PC-9 (cell line): ENCODE measurements at regions not wholly inside any gene's neighbourhood (a gene's known extent, or its start where the extent isn't known, plus 50 kb on each side); places are given as distances from the start of the nearest gene placed in this dataset.

Source experiments
- BruUV-seq: library from RNA; stranded (reverse); fragments of 400-500 nt; replicated peaks from 2 replicates; lab custom pipeline; 2021; lab: Mats Ljungman, UMichigan
- CTCF ChIA-PET: fragments of 300-600 bp; sonication (Branson Sonifier 250); formaldehyde crosslinking; loops from one replicate; lab custom pipeline; 2022; ENCODE audit warnings: antibody characterized with exemption; lab: Charles Lee
- POLR2A ChIA-PET: fragments of 300-600 bp; sonication (Branson Sonifier 250); formaldehyde crosslinking; loops from one replicate; lab custom pipeline; 2022; ENCODE audit warnings: antibody characterized with exemption; ENCODE audit not compliant: unreplicated experiment; lab: Charles Lee
- DNase-seq, 2 experiments: peaks; one replicate each; pipeline versions ENCODE4 v3.0.0 to v3.0.0-alpha.2; 2015 to 2022; ENCODE audit warnings: mixed read lengths in 1 of 2
- H2AFZ ChIP-seq: fragments of 200-600 bp; sonication (generic); 2 replicates; pipeline ENCODE4 v1.8.1; 2017; ENCODE audit warnings: antibody characterized with exemption
- H3F3A ChIP-seq: fragments of 200-600 bp; sonication (generic); 2 replicates; pipeline ENCODE4 v1.8.1; 2017; ENCODE audit warnings: antibody characterized with exemption, mild to moderate bottlenecking, low read depth; ENCODE audit not compliant: insufficient read depth
- H3K27ac ChIP-seq: fragments of 200-600 bp; sonication (generic); 2 replicates; pipeline ENCODE4 v1.6.1; 2016; ENCODE audit warnings: mixed run types
- H3K27me3 ChIP-seq: fragments of 200-600 bp; sonication (generic); 2 replicates; pipeline ENCODE4 v1.6.1; 2016; ENCODE audit warnings: low read depth, mixed run types; ENCODE audit not compliant: insufficient read depth
- H3K36me3 ChIP-seq: fragments of 200-600 bp; sonication (generic); 2 replicates; pipeline ENCODE4 v1.6.1; 2016; ENCODE audit warnings: low read depth, mixed run types
- H3K4me1 ChIP-seq: fragments of 200-600 bp; sonication (generic); replicated peaks from 2 replicates; pipeline ENCODE4 v1.6.1; 2016; ENCODE audit warnings: mixed run types; ENCODE audit not compliant: insufficient read depth
- H3K4me2 ChIP-seq: fragments of 200-600 bp; sonication (generic); 2 replicates; pipeline ENCODE4 v1.6.1; 2017; ENCODE audit warnings: mixed run types
- H3K4me3 ChIP-seq: fragments of 200-600 bp; sonication (generic); 2 replicates; pipeline ENCODE4 v1.6.1; 2016; ENCODE audit warnings: mixed run types
- H3K79me2 ChIP-seq: fragments of 200-600 bp; sonication (generic); 2 replicates; pipeline ENCODE4 v1.6.1; 2017; ENCODE audit warnings: low read depth, mixed run types
- H3K9me2 ChIP-seq: fragments of 200-600 bp; sonication (generic); 2 replicates; pipeline ENCODE4 v1.8.1; 2017; ENCODE audit warnings: mild to moderate bottlenecking; ENCODE audit not compliant: insufficient read depth
- H3K9me3 ChIP-seq: fragments of 200-600 bp; sonication (generic); 2 replicates; pipeline ENCODE4 v1.8.1; 2016; ENCODE audit warnings: low read depth; ENCODE audit not compliant: insufficient read depth
- H4K20me1 ChIP-seq: fragments of 200-600 bp; sonication (generic); 2 replicates; pipeline ENCODE4 v1.8.1; 2017; ENCODE audit not compliant: insufficient read depth
- CTCF ChIP-seq: fragments of 200-600 bp; sonication (generic); conservative IDR thresholded peaks from 2 replicates; pipeline ENCODE4 v1.6.1; 2017; ENCODE audit warnings: mixed run types, antibody characterized with exemption, mild to moderate bottlenecking, moderate library complexity
- EZH2 ChIP-seq: fragments of 200-600 bp; sonication (generic); IDR thresholded peaks from 2 replicates; pipeline ENCODE4 v1.8.0; 2017; ENCODE audit warnings: antibody characterized with exemption, low read depth
- intact Hi-C: fragments of 100-400 bp; cut with micrococcal nuclease; formaldehyde crosslinking; loops from one replicate; pipeline ENCODE4 v1.10.0; 2022; ENCODE audit not compliant: unreplicated experiment

GRCh38 chr12:113589437-113589836, 117.8 kb upstream of the LHX5 start:
- BruUV-seq = no TSS peak
- CTCF ChIA-PET = no interaction called here

GRCh38 chr12:113587720-113588119, 116.0 kb upstream of the LHX5 start:
- Histone ChIP-seq H3K9me2 (no peaks in the 10 kb centered on the region), H3K27me3 (no peaks in the 10 kb centered on the region), H2AFZ (peak overlapping the region; percentile 32; the same call in 1 of the 2 replicates), H3K4me1 (peaks cover 31% of the 10 kb centered on the region), H3K4me2 (peak overlapping the region; percentile 47), H4K20me1 (no peaks in the 10 kb centered on the region), H3K4me3 (no peak overlapping the region), H3F3A (no peaks in the 10 kb centered on the region; the same call in 1 of the 2 replicates), H3K9me3 (no peaks in the 10 kb centered on the region), H3K27ac (no peak overlapping the region), H3K36me3 (no peaks in the 10 kb centered on the region), H3K79me2 (no peaks in the 10 kb centered on the region)
- POLR2A ChIA-PET = no interaction called here
- DNase-seq = no peak
- CTCF ChIA-PET = no interaction called here
- intact Hi-C loops = loop anchor here (10.0 kb wide), 1 partner anchor 123 kb away; no protein-coding TSS in a partner anchor
- TF ChIP-seq CTCF (no peak), EZH2 (no peak)
- BruUV-seq = no TSS peak

More at GRCh38 chr12:113589437-113589836, 117.8 kb upstream of the LHX5 start:
- Histone ChIP-seq H3F3A (no peaks in the 10 kb centered on the region; the same call in 1 of the 2 replicates), H3K4me3 (no peak overlapping the region), H3K36me3 (no peaks in the 10 kb centered on the region), H3K4me1 (peaks cover 14% of the 10 kb centered on the region), H3K9me2 (no peaks in the 10 kb centered on the region), H3K27ac (no peak overlapping the region), H3K4me2 (no peak overlapping the region), H2AFZ (no peak overlapping the region), H3K79me2 (no peaks in the 10 kb centered on the region), H3K27me3 (no peaks in the 10 kb centered on the region), H4K20me1 (no peaks in the 10 kb centered on the region), H3K9me3 (no peaks in the 10 kb centered on the region)
- DNase-seq = no peak
- POLR2A ChIA-PET = no interaction called here
- intact Hi-C loops = loop anchor here (10.0 kb wide), 1 partner anchor 125 kb away; no protein-coding TSS in a partner anchor
- no peak for TF ChIP-seq CTCF
- no peak for TF ChIP-seq EZH2

- intact Hi-C loops = loop anchor here (10.0 kb wide), 1 partner anchor 122 kb away; no protein-coding TSS in a partner anchor
These were observed 114.8 kb upstream of the LHX5 start for GRCh38 chr12:113586461-113586860.

More at GRCh38 chr12:113586461-113586860, 114.8 kb upstream of the LHX5 start:
- Histone ChIP-seq H3K4me3 (no peak overlapping the region), H4K20me1 (no peaks in the 10 kb centered on the region), H2AFZ (no peak overlapping the region), H3K36me3 (no peaks in the 10 kb centered on the region), H3K9me2 (no peaks in the 10 kb centered on the region), H3K4me2 (no peak overlapping the region), H3K27ac (no peak overlapping the region), H3F3A (peaks cover 5% of the 10 kb centered on the region; the same call in 1 of the 2 replicates), H3K4me1 (peaks cover 33% of the 10 kb centered on the region), H3K9me3 (peaks cover 3% of the 10 kb centered on the region; the same call in 1 of the 2 replicates), H3K27me3 (no peaks in the 10 kb centered on the region), H3K79me2 (no peaks in the 10 kb centered on the region)
- no peak for DNase-seq
- no peak for TF ChIP-seq EZH2
- ChIA-PET CTCF (no interaction called here), POLR2A (no interaction called here)
- no TSS peak for BruUV-seq
